K562 (cell line): ENCODE measurements at regions not wholly inside any gene's neighbourhood (a gene's known extent, or its start where the extent isn't known, plus 50 kb on each side); places are given as distances from the start of the nearest gene placed in this dataset.

Experiments used
- ATAC-seq: fragments of 200-7000 bp; cut with Tn5 transposase; 3 replicates; pipeline ENCODE4 v1.9.1; 2020; ENCODE audit warnings: moderate library complexity
- BruUV-seq: library from RNA; stranded (reverse); fragments of 400-500 nt; replicated peaks from 2 replicates; lab custom pipeline; 2021; lab: Mats Ljungman, UMichigan
- CTCF ChIA-PET: fragments of 300-600 bp; formaldehyde crosslinking; extraction: SDS; loops from one replicate; lab custom pipeline; 2021; ENCODE audit warnings: low intra/inter-chr PET ratio; lab: Yijun Ruan, JAX
- POLR2A ChIA-PET: fragments of 300-600, 350-650 bp; sonication (Branson Sonifier 250); formaldehyde crosslinking; extraction: SDS; loops from one replicate; lab custom pipeline; 2021; ENCODE audit warnings: antibody characterized with exemption, inconsistent platforms; lab: Yijun Ruan, JAX
- DNase-seq, 4 experiments: peaks; one replicate each; pipeline versions ENCODE4 v3.0.0 to v3.0.0-alpha.2; 2011 to 2018; ENCODE audit warnings: low spot score in 3 of 4, mixed read lengths in 3 of 4; ENCODE audit errors: extremely low read depth in 1 of 4
- FAIRE-seq: peaks from 2 replicates; lab custom pipeline; 2011; peaks lifted over from hg19 to GRCh38; lab: Jason Lieb, UNC
- H2AFZ ChIP-seq: 2 replicates; pipeline ENCODE4 v1.6.0; 2011; ENCODE audit warnings: low read depth, low read length, control low read depth, inconsistent platforms
- H3K27ac ChIP-seq: fragments of 200-600 bp; 3 replicates; pipeline ENCODE4 v1.8.0; 2011; ENCODE audit warnings: low read depth, mild to moderate bottlenecking, control low read depth, inconsistent platforms, low read length, moderate library complexity, mixed read lengths; ENCODE audit errors: extremely low read depth
- H3K27me3 ChIP-seq, 2 experiments: fragments of 300-600 bp in 1 of 2; 2 replicates in 1 of 2; 3 replicates in 1 of 2; pipeline versions ENCODE4 v1.6.0 to v1.8.0; 2011; ENCODE audit warnings: inconsistent platforms in 2 of 2, low read length in 2 of 2, mild to moderate bottlenecking in 1 of 2, mixed read lengths in 1 of 2, moderate library complexity in 1 of 2; ENCODE audit not compliant: control insufficient read depth in 2 of 2, insufficient read depth in 2 of 2
- H3K36me3 ChIP-seq: fragments of 300-600 bp; 3 replicates; pipeline ENCODE4 v1.8.0; 2011; ENCODE audit warnings: mild to moderate bottlenecking, low read length, inconsistent platforms; ENCODE audit not compliant: control insufficient read depth, insufficient read depth
- H3K4me1 ChIP-seq, 2 experiments: fragments of 200-600 bp in 1 of 2; replicated peaks in 1 of 2; 2 replicates in 1 of 2; 3 replicates in 1 of 2; pipeline versions ENCODE4 v1.5.1 to v1.8.0; 2011; ENCODE audit warnings: inconsistent platforms in 2 of 2, low read length in 2 of 2, mild to moderate bottlenecking in 1 of 2, mixed read lengths in 1 of 2, moderate library complexity in 1 of 2; ENCODE audit not compliant: control insufficient read depth in 2 of 2, insufficient read depth in 2 of 2
- H3K4me2 ChIP-seq: 2 replicates; pipeline ENCODE4 v1.6.1; 2011; ENCODE audit warnings: low read length, control low read depth, inconsistent platforms, mixed read lengths; ENCODE audit not compliant: insufficient read depth
- H3K4me3 ChIP-seq: fragments of 200-600 bp; sonication (generic), shearing (Covaris generic); 2 replicates; pipeline ENCODE4 v1.5.1; 2016; ENCODE audit warnings: control low read depth, inconsistent platforms
- H3K79me2 ChIP-seq: fragments of 200-600 bp; 3 replicates; pipeline ENCODE4 v1.8.0; 2011; ENCODE audit warnings: low read length, inconsistent platforms; ENCODE audit not compliant: control insufficient read depth, insufficient read depth
- H3K9ac ChIP-seq, 2 experiments: 2 replicates each; pipeline versions ENCODE4 v1.6.0 to v1.6.1; 2011; ENCODE audit warnings: low read depth in 2 of 2, low read length in 2 of 2, control low read depth in 1 of 2, inconsistent platforms in 1 of 2, mild to moderate bottlenecking in 1 of 2, mixed read lengths in 1 of 2; ENCODE audit not compliant: insufficient read depth in 1 of 2
- H3K9me1 ChIP-seq: one replicate; pipeline ENCODE4 v1.6.0; 2011; ENCODE audit warnings: inconsistent platforms, mild to moderate bottlenecking, low read length, moderate library complexity; ENCODE audit not compliant: control insufficient read depth, insufficient read depth
- H3K9me3 ChIP-seq: replicated peaks from 2 replicates; pipeline ENCODE4 v1.5.1; 2011; ENCODE audit warnings: low read depth, low read length, inconsistent platforms; ENCODE audit not compliant: control insufficient read depth, insufficient read depth
- H4K20me1 ChIP-seq: replicated peaks from 2 replicates; pipeline ENCODE4 v1.6.1; 2011; ENCODE audit warnings: low read length, inconsistent platforms, mixed read lengths; ENCODE audit not compliant: control insufficient read depth, insufficient read depth
- DNMT1 ChIP-seq: fragments of 450-650 bp; IDR thresholded peaks from 2 replicates; pipeline ENCODE4 v1.6.1; 2016; ENCODE audit warnings: antibody characterized with exemption, mild to moderate bottlenecking
- EP300 ChIP-seq: IDR thresholded peaks from 2 replicates; pipeline ENCODE4 v1.6.1; 2012; ENCODE audit warnings: low read length, improper control_type of control experiment
- STAT6 ChIP-seq: sonication (generic); formaldehyde crosslinking; IDR thresholded peaks from 2 replicates; pipeline ENCODE4 v1.8.1; 2023; ENCODE audit warnings: mild to moderate bottlenecking, missing genetic modification reagents
- ZNF165 ChIP-seq: fragments of 250-450 bp; sonication (Bioruptor Pico); IDR thresholded peaks from 2 replicates; pipeline ENCODE4 v1.4.0; 2020; ENCODE audit warnings: borderline replicate concordance
- ZNF436 ChIP-seq: fragments of 250-450, 450-650 bp; sonication (Bioruptor Pico); formaldehyde crosslinking; IDR thresholded peaks from 2 replicates; pipeline ENCODE4 v1.7.0; 2020; ENCODE audit warnings: mild to moderate bottlenecking
- WGBS: fragments of 100-300 bp; shearing (Covaris generic); methylation state at CpG from one replicate; pipeline ENCODE4 v1.1.6; 2016; ENCODE audit warnings: low coverage, mixed read lengths; ENCODE audit not compliant: insufficient coverage; ENCODE audit errors: missing lambda C conversion rate; 5-methylcytosine and 5-hydroxymethylcytosine counted together
- in situ Hi-C: fragments of 300-500 bp; cut with MboI; formaldehyde crosslinking; loops from 4 replicates; pipeline ENCODE4 v1.15.0; 2018; ENCODE audit warnings: inconsistent platforms, mixed read lengths
- intact Hi-C: fragments of 100-400 bp; cut with micrococcal nuclease; formaldehyde crosslinking; loops from 2 replicates; pipeline ENCODE4 v1.14.2; 2022

DNA sequence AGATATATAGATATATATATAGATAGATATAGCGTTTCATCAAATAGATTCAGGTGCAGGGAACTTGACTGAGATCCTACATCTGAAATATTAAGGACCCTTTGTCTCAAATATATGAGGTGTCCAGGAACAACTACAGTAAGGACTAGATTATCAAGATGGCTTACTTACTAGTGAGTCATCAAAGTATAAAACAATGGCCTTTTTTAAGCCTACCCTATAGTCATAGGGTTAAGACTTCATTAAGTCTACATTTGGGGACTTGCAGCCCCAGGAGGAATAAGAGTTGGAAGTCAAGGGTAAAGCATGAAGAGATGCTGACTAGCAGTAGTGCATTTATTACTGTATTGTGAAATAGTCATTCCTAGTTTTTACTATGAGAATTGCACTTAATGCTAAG lies 1023.4 kb downstream of the CDH11 start:
- Histone ChIP-seq H3K27ac (no peak overlapping the region), H3K4me1 (no peaks in the 10 kb centered on the region), H3K27me3 (no peaks in the 10 kb centered on the region), H3K9ac (no peak overlapping the region), H3K4me2 (no peak overlapping the region), H4K20me1 (no peaks in the 10 kb centered on the region), H3K9me1 (no peaks in the 10 kb centered on the region), H3K36me3 (no peaks in the 10 kb centered on the region), H3K4me3 (no peak overlapping the region), H3K79me2 (no peaks in the 10 kb centered on the region)
- no peak for ATAC-seq
- intact Hi-C loops (no loop called here), in situ Hi-C loops (no loop called here)
- ChIA-PET POLR2A (no interaction called here), CTCF (no interaction called here)
- BruUV-seq = no TSS peak
- DNase-seq = no peak
- FAIRE-seq = no peak
- WGBS = 0% methylated on average over 1 of the region's 1 CpG
- TF ChIP-seq STAT6 (CRISPR knock-in tag) (no peak), EP300 (no peak), ZNF165 (CRISPR knock-in tag) (no peak), DNMT1 (no peak), ZNF436 (no peak)
- TF ChIP-seq, all 486 proteins: peak for 0
- no peaks in the 10 kb centered on the region; the same call in 1 of the 2 replicates for H3K9me3 ChIP-seq
- no peak overlapping the region for H2AFZ ChIP-seq
